ENCODE measurements at regions not wholly inside any gene's neighbourhood (a gene's known extent, or its start where the extent isn't known, plus 50 kb on each side); places are given as distances from the start of the nearest gene placed in this dataset.

DNA sequence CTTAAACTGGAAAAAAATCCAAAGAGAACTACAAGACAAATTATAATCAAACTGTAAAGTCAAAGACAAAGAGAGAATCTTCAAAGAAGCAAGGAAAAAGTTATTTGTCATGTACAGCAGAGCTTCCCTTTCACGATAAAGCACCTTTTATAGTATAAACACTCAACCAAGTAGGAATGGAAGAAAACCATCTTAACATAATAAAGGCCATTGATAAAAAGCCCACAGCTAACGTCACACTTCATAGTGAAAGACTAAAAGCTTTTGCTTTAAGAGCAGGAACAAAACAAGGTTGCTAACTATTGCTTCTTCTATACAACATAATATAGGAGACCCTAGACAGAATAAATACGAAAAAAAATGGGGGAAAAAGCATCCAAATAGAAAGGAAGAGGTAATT, 595.7 kb upstream of the POU3F4 start:
- H3K36me3 Mint-ChIP-seq: no peaks in the 10 kb centered on the region
- ATAC-seq (replicated peaks) (no peak), DNase-seq (no peak)
- no peak overlapping the region for H3K27ac Mint-ChIP-seq
- no peaks in the 10 kb centered on the region for H3K4me1 Mint-ChIP-seq
- no peak overlapping the region for H3K4me3 Mint-ChIP-seq
- H3K27me3 Mint-ChIP-seq: no peaks in the 10 kb centered on the region
- H3K9me3 Mint-ChIP-seq: no peaks in the 10 kb centered on the region

DNA sequence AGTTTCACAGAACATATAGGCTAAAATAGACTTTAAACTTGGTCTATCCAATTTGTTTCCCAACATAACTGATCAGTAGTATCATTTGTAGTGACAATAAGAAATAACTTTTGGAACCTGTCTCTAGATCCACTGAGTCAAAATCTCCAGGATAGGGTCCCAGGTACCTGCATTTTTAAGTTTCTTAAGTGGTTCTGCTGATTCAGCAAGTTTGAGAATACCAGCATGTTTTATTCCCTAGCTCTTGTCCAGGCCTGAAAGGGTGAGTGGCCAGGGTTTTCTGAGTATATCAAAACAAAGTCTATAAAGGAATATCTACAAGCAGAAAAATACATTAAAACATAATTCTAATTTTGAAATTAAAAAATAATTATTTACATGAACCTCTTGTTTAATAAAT, 573.1 kb upstream of the POU3F4 start:
- Mint-ChIP-seq H3K27ac (no peak overlapping the region), H3K4me3 (no peak overlapping the region)

DNA sequence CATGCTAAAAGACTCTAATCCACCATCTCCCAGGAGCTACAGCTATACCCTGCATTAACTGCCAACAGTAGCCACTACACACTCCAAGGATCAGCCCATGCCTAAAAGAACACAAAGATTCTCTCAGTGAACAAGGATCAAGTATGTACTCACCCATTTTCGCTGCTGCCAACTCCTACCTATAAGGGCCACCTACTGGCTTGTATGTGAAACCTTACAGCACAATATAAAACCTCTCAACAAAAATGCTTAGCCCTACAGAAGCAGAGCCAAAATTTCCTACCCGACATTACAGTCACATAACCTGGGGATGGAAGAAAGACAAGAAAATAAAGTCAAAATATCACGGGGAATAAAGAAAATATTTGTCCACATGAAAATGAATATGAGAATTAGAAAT, 562.8 kb upstream of the POU3F4 start:
- peaks cover 0 to 3% of the 10 kb centered on the region in 2 donors for H3K27me3 Mint-ChIP-seq
- no peak overlapping the region for H3K27ac Mint-ChIP-seq
- DNase-seq (no peak), ATAC-seq (replicated peaks) (no peak)
- no peaks in the 10 kb centered on the region for H3K36me3 Mint-ChIP-seq
- no peaks in the 10 kb centered on the region for H3K4me1 Mint-ChIP-seq
- peaks cover 2 to 6% of the 10 kb centered on the region in 2 donors for H3K9me3 Mint-ChIP-seq
- H3K4me3 Mint-ChIP-seq: no peak overlapping the region

More for the DNA sequence above, 573.1 kb upstream of the POU3F4 start:
- Mint-ChIP-seq H3K4me1 (no peaks in the 10 kb centered on the region), H3K27me3 (no peaks in the 10 kb centered on the region), H3K36me3 (no peaks in the 10 kb centered on the region), H3K9me3 (peaks cover 0 to 10% of the 10 kb centered on the region in 2 donors)
- DNase-seq: no peak
- ATAC-seq (replicated peaks): no peak

DNA sequence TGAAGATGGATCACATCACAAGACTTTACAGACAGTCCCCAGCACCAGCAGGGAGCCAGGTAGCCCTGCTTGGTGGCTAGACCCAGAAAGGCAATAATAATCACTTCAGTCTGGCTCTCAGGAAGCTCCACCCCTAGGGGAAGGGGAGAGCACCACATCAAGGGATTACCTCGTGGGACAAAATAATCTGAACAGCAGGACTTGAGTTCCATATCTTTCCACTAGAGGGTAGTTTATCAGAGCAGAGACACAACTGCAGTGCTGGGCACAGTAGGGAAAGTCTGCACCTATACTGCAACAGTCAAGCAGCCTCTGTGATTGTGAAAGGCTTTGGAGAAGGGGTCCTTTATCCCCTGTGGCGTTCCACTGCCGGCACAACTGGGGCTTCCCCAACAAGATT, 547.0 kb upstream of the POU3F4 start:
- DNase-seq: no peak
- no peaks in the 10 kb centered on the region for H3K4me1 Mint-ChIP-seq
- ATAC-seq (replicated peaks): peak in 1 of 2 donors; percentile 25
- no peak overlapping the region for H3K27ac Mint-ChIP-seq
- no peaks in the 10 kb centered on the region for H3K27me3 Mint-ChIP-seq
- H3K4me3 Mint-ChIP-seq: no peak overlapping the region
- H3K9me3 Mint-ChIP-seq: no peaks in the 10 kb centered on the region
- H3K36me3 Mint-ChIP-seq: no peaks in the 10 kb centered on the region

DNA sequence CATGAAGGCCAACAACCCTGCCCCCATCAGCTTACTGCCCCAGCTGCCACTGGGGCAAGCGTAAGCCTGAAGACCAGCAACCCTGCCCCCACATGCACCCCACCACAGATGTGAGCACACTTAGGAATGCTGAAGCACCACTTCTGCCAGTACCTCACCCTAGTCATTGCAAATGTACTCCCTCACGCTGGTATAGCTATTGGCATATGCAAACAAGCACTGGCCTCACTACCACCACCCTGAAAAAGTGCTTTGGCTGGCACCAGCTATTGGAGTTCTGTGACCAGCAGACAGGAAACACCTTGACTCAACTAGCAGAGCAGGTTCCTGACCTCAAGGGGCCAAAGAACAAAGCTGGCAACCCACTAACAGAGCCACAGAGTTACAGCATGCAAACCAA, 534.4 kb upstream of the POU3F4 start:
- H3K4me3 Mint-ChIP-seq: no peak overlapping the region
- H3K9me3 Mint-ChIP-seq: peaks cover 0 to 4% of the 10 kb centered on the region in 2 donors
- H3K4me1 Mint-ChIP-seq: no peaks in the 10 kb centered on the region
- no peaks in the 10 kb centered on the region for H3K27me3 Mint-ChIP-seq
- no peak for ATAC-seq (replicated peaks)
- no peaks in the 10 kb centered on the region for H3K36me3 Mint-ChIP-seq
- H3K27ac Mint-ChIP-seq: no peak overlapping the region
- DNase-seq: no peak

DNA sequence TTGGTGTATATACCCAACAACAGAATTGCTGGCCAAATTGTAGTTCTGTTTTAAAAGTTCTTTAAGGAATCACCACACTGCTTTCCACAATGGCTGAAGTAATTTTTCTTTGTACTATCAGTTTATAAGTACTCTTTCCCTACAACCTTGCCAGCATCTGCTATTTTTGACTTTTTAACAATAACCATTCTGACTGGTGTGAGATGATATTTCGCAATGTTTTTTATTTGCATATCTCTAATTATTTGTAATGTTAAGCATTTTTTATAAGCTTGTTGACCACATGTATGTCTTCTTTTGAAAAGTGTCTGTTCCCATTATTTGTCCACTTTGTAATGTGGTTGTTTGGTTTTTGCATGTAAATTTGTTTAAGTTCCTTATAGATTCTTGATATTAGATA, 509.9 kb upstream of the POU3F4 start:
- Mint-ChIP-seq H3K4me1 (no peaks in the 10 kb centered on the region), H3K36me3 (no peaks in the 10 kb centered on the region), H3K4me3 (no peak overlapping the region), H3K27me3 (no peaks in the 10 kb centered on the region), H3K9me3 (peaks cover 0 to 2% of the 10 kb centered on the region in 2 donors), H3K27ac (no peak overlapping the region)
- DNase-seq (no peak), ATAC-seq (replicated peaks) (no peak)

DNA sequence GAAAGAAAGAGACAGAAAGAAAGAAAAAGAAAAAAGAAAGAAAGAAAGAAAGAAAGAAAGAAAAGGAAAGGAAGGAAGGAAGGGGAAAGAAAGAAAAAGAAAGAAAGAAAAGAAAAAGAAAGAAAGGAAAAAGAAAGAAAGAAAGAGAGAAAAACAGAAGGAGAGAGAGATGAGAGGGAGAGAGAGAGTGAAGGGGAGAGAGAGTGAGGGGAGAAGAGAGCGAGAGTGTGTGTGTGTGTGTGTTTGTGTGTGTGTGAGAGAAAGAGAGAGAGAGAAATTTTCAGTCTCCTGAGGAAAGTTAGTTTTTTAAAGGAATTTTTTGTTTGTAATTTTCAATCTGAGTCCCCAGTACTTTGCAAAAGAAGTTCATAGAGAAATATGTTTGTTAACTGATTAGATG, 504.1 kb upstream of the POU3F4 start:
- Mint-ChIP-seq H3K9me3 (peaks cover 2 to 4% of the 10 kb centered on the region in 2 donors), H3K4me1 (no peaks in the 10 kb centered on the region), H3K4me3 (no peak overlapping the region), H3K36me3 (no peaks in the 10 kb centered on the region), H3K27ac (no peak overlapping the region), H3K27me3 (no peaks in the 10 kb centered on the region)
- DNase-seq: no peak
- no peak for ATAC-seq (replicated peaks)

DNA sequence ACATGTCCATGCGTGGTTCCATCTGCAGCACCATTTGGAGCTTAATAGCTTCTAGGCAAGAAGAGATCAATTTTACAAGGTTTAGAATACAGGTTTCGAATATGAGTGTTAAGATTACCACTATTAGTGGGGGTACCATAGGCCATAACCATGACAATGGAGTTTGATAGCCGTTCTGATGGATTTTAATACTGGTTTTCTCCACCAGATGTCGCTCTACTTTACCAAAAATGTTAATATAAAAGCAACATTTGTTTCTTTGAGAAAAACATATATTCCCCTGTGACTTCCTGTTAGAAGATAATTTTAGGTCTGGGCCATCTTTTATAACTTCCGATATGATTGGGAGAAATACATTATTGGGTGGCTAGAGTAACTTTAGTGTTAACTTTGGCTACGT, 499.7 kb upstream of the POU3F4 start:
- Mint-ChIP-seq H3K27ac (no peak overlapping the region), H3K4me1 (no peaks in the 10 kb centered on the region), H3K27me3 (no peaks in the 10 kb centered on the region), H3K9me3 (peaks cover 2 to 4% of the 10 kb centered on the region in 2 donors), H3K36me3 (no peaks in the 10 kb centered on the region), H3K4me3 (no peak overlapping the region)
- DNase-seq (no peak), ATAC-seq (replicated peaks) (peak in 1 of 2 donors; percentile 27)

DNA sequence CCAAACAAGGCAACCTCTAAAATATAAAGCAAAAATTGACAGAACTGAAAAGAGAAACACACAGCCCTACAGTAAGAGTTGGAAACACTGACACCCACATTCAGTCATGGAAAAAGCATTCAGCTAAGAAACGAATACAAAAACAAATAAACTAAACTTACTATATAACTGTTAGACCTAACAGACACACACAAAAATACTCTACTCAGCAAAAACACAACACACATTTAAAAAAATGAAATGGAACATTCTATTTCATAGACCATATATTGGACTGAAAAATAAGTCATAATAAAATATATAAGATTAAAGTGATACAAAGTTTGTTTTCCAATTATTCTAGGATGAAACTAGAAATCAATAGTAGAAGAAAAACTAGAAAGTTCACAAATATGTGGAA, 488.8 kb upstream of the POU3F4 start:
- DNase-seq: no peak
- no peak overlapping the region for H3K4me3 Mint-ChIP-seq
- H3K4me1 Mint-ChIP-seq: no peaks in the 10 kb centered on the region
- no peak overlapping the region for H3K27ac Mint-ChIP-seq
- H3K36me3 Mint-ChIP-seq: no peaks in the 10 kb centered on the region
- H3K27me3 Mint-ChIP-seq: no peaks in the 10 kb centered on the region
- no peak for ATAC-seq (replicated peaks)
- H3K9me3 Mint-ChIP-seq: peaks cover 4 to 5% of the 10 kb centered on the region in 2 donors

DNA sequence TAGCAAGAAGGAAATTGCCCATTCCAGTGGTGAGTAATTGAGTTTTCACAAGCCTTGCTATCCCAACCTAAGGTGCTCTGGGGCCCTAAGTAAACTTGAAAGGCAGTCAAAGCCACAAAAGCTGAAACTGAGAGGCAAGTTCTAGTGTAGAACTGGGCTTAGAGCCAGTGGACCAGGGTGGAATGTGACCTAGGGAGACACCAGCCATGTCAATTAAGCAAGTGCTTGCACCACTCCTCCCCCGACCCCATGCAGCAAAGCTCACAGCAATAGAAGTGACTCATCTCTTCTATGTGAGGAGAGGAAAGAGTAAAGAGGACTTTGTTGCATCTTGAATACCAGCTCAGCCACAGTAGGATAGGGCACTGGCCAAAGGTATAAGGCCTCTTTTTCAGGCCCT, 486.1 kb upstream of the POU3F4 start:
- no peak overlapping the region for H3K27ac Mint-ChIP-seq
- H3K4me3 Mint-ChIP-seq: no peak overlapping the region
- no peaks in the 10 kb centered on the region for H3K27me3 Mint-ChIP-seq
- peaks cover 6 to 8% of the 10 kb centered on the region in 2 donors for H3K9me3 Mint-ChIP-seq
- no peak for ATAC-seq (replicated peaks)
- H3K4me1 Mint-ChIP-seq: no peaks in the 10 kb centered on the region
- no peaks in the 10 kb centered on the region for H3K36me3 Mint-ChIP-seq
- DNase-seq: no peak

All from stimulated activated naive B cell treated with anti-CD40 and anti-IgM and Interleukin-4, amounts not matched to agents 10 μg/mL and 1 μg/mL and 100 μg/mL, for 72 hours (primary cell).